ENCODE measurements at regions not wholly inside any gene's neighbourhood (a gene's known extent, or its start where the extent isn't known, plus 50 kb on each side); places are given as distances from the start of the nearest gene placed in this dataset.
"Not testable (repeated sequence)": the region's sequence is repeated elsewhere in the genome, so short reads cannot be mapped to it uniquely, and the experiment has no call there.

- DNase-seq (ENCODE audit: low read depth) = no peak
Observed at GRCh38 chr2:128660836-128661235, 342.2 kb upstream of the HS6ST1 start.

- DNase-seq (ENCODE audit: low read depth) = no peak
Observed at GRCh38 chr2:128661311-128661710, 342.6 kb upstream of the HS6ST1 start.

- DNase-seq (ENCODE audit: low read depth) = no peak
Observed at GRCh38 chr2:128662051-128662471, 343.4 kb upstream of the HS6ST1 start.

- no peak for DNase-seq (ENCODE audit: low read depth)
Observed at GRCh38 chr2:128663371-128664050, 344.8 kb upstream of the HS6ST1 start.

- DNase-seq (ENCODE audit: low read depth) = no peak
Observed at GRCh38 chr2:128664499-128664971, 345.9 kb upstream of the HS6ST1 start.

GRCh38 chr2:128665113-128665512, 346.4 kb upstream of the HS6ST1 start:
- no peak for DNase-seq (ENCODE audit: low read depth)

- no peak for DNase-seq (ENCODE audit: low read depth)
Observed at GRCh38 chr2:128666596-128666995, 347.9 kb upstream of the HS6ST1 start.

GRCh38 chr2:128667391-128667790, 348.7 kb upstream of the HS6ST1 start:
- no peak for DNase-seq (ENCODE audit: low read depth)

- DNase-seq (ENCODE audit: low read depth) = no peak
Observed at GRCh38 chr2:128668946-128669345, 350.3 kb upstream of the HS6ST1 start.

GRCh38 chr2:128670066-128670465, 351.4 kb upstream of the HS6ST1 start:
- DNase-seq (ENCODE audit: low read depth) = no peak

GRCh38 chr2:128671981-128672757, 353.5 kb upstream of the HS6ST1 start:
- DNase-seq (ENCODE audit: low read depth) = not testable (repeated sequence)

- DNase-seq (ENCODE audit: low read depth) = not testable (repeated sequence)
Observed at GRCh38 chr2:128679680-128680079, 361.0 kb upstream of the HS6ST1 start.

GRCh38 chr2:128681507-128681906, 362.8 kb upstream of the HS6ST1 start:
- no peak for DNase-seq (ENCODE audit: low read depth)

- DNase-seq (ENCODE audit: low read depth) = no peak
Observed at GRCh38 chr2:128682266-128682665, 363.6 kb upstream of the HS6ST1 start.

GRCh38 chr2:128682729-128683284, 364.1 kb upstream of the HS6ST1 start:
- no peak for DNase-seq (ENCODE audit: low read depth)

- DNase-seq (ENCODE audit: low read depth) = no peak
Observed at GRCh38 chr2:128684523-128684922, 365.9 kb upstream of the HS6ST1 start.

GRCh38 chr2:128685841-128686496, 367.3 kb upstream of the HS6ST1 start:
- no peak for DNase-seq (ENCODE audit: low read depth)

- no peak for DNase-seq (ENCODE audit: low read depth)
Observed at GRCh38 chr2:128686497-128686859, 367.8 kb upstream of the HS6ST1 start.

- DNase-seq (ENCODE audit: low read depth) = no peak
Observed at GRCh38 chr2:128686881-128687555, 368.4 kb upstream of the HS6ST1 start.

GRCh38 chr2:128687565-128687964, 368.9 kb upstream of the HS6ST1 start:
- no peak for DNase-seq (ENCODE audit: low read depth)

GRCh38 chr2:128689971-128690370, 371.3 kb upstream of the HS6ST1 start:
- DNase-seq (ENCODE audit: low read depth) = no peak

GRCh38 chr2:128690431-128690830, 371.8 kb upstream of the HS6ST1 start:
- no peak for DNase-seq (ENCODE audit: low read depth)
